ENCODE measurements at regions not wholly inside any gene's neighbourhood (a gene's known extent, or its start where the extent isn't known, plus 50 kb on each side); places are given as distances from the start of the nearest gene placed in this dataset.

DNA sequence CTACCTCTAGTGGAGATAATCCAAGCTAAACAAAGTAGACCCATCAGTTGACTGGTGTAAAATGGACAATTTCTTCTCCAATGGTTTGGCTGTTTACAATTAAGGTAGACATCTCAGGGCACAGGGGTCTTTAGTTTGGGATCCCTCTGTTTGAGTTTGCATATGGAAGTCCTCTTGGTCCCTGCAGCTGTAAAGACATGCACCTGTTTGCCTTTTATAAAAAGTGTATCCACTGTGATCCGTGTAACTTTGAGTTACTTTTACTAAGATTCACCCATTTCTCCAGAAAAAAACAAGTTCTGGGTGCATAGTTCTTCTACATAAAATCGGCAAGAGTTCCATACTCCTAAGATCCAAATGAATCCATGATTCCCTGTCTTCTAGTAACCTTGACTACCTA is 374.7 kb upstream of the ADAMTS16 start:
- Histone ChIP-seq H3K27me3 (no peaks in the 10 kb centered on the region), H3K9me3 (peaks cover 0 to 3% (median 0%) of the 10 kb centered on the region in 4 donors), H3K27ac (no peak overlapping the region), H3K4me3 (no peak overlapping the region), H3K4me1 (no peaks in the 10 kb centered on the region), H3K36me3 (no peaks in the 10 kb centered on the region)
- DNase-seq (no peak), ATAC-seq (ENCODE audit: low FRiP score in 2 of 2) (no peak)
- 81 to 85% methylated on average over 2 of the region's 2 CpGs for WGBS, 2 donors
- TF ChIP-seq POLR2AphosphoS5 (IDR thresholded peaks at IDR 0.05): no peak
- TF ChIP-seq, protein P1, sequence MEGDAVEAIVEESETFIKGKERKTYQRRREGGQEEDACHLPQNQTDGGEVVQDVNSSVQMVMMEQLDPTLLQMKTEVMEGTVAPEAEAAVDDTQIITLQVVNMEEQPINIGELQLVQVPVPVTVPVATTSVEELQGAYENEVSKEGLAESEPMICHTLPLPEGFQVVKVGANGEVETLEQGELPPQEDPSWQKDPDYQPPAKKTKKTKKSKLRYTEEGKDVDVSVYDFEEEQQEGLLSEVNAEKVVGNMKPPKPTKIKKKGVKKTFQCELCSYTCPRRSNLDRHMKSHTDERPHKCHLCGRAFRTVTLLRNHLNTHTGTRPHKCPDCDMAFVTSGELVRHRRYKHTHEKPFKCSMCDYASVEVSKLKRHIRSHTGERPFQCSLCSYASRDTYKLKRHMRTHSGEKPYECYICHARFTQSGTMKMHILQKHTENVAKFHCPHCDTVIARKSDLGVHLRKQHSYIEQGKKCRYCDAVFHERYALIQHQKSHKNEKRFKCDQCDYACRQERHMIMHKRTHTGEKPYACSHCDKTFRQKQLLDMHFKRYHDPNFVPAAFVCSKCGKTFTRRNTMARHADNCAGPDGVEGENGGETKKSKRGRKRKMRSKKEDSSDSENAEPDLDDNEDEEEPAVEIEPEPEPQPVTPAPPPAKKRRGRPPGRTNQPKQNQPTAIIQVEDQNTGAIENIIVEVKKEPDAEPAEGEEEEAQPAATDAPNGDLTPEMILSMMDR (IDR thresholded peaks at IDR 0.05): no peak
- TF ChIP-seq EP300 (IDR thresholded peaks at IDR 0.05): no peak
- TF ChIP-seq POLR2A (IDR thresholded peaks at IDR 0.05): no peak

DNA sequence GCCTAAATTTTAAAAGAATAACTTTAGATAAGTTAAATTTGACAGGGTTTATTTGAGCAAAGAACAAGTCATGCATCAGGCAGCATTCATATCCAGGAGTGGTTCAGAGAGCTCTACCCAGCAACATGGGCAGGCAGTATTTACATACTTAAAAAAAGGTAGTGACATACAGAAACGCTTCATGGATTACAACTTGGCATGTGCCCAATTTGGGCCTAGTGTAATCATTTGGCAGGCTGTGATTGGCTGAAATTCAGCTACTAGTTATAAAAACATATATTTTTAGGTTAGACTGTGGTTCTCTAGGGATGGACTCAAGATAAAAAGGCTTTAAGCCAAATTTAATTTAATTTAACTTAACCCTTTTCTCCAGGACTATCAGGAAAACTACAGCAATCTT is 374.0 kb upstream of the ADAMTS16 start:
- no peak for DNase-seq
- no peak for ATAC-seq (ENCODE audit: low FRiP score in 2 of 2)
- H3K9me3 ChIP-seq: peaks cover 0 to 4% (median 0%) of the 10 kb centered on the region in 4 donors
- WGBS, 2 donors: 67 to 68% methylated on average over 1 of the region's 1 CpG
- no peak overlapping the region for H3K27ac ChIP-seq
- no peaks in the 10 kb centered on the region for H3K4me1 ChIP-seq
- H3K27me3 ChIP-seq: no peaks in the 10 kb centered on the region
- no peak overlapping the region for H3K4me3 ChIP-seq
- no peak for TF ChIP-seq POLR2AphosphoS5 (IDR thresholded peaks at IDR 0.05)
- TF ChIP-seq EP300 (IDR thresholded peaks at IDR 0.05): no peak
- no peak for TF ChIP-seq POLR2A (IDR thresholded peaks at IDR 0.05)
- TF ChIP-seq, protein P1 (IDR thresholded peaks at IDR 0.05): no peak
- H3K36me3 ChIP-seq: no peaks in the 10 kb centered on the region

DNA sequence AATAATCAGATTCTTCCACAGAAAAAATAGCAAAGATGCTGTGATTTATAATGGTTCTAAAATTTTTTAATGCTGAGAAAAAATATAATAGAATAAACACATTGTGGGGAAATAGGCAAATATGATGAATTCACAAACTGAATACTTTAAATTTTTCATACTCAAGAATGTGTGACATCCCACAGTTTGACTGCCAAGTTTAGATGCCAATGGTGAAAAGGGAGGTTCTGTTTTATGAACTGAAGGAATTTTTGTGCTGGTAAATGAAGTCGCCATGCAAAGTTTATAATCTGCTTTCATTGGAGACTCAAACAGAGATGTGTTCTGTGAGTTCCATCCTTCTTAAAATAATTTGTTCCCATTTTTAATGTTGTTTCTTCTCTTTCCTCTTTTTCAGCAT is 367.5 kb upstream of the ADAMTS16 start:
- Histone ChIP-seq H3K36me3 (no peaks in the 10 kb centered on the region), H3K27me3 (no peaks in the 10 kb centered on the region), H3K9me3 (peaks cover 0 to 4% (median 0%) of the 10 kb centered on the region in 4 donors), H3K4me1 (no peaks in the 10 kb centered on the region), H3K27ac (no peak overlapping the region), H3K4me3 (no peak overlapping the region)
- 78 to 87% methylated on average over 1 of the region's 1 CpG for WGBS, 2 donors
- ATAC-seq (ENCODE audit: low FRiP score in 2 of 2) (no peak), DNase-seq (no peak)
- no peak for TF ChIP-seq EP300 (IDR thresholded peaks at IDR 0.05)
- TF ChIP-seq POLR2A (IDR thresholded peaks at IDR 0.05): no peak
- no peak for TF ChIP-seq POLR2AphosphoS5 (IDR thresholded peaks at IDR 0.05)
- TF ChIP-seq, protein P1 (IDR thresholded peaks at IDR 0.05): no peak

DNA sequence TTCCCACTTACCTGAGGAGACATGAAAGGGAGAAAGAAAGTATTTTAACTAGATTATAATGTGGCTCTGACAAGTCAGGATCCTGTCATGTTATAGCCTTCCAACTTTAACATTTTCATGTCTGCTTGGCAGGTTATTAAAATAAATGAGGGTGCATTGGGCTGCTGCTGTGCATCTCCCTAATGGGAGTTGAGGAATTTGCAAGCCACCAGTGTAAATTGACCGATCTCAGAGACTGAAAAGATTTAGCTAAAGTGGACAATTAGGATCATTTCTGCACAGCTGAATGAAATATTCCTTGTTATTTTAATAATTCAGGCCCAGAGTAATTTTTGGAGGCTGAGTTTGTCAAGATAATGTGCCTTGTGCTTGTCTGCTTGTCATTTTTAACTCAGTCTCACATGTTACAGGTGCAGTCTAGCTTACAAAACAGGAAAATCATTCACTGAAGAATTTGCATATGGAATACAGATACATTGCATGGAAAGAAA is 366.3 kb upstream of the ADAMTS16 start:
- DNase-seq (no peak), ATAC-seq (ENCODE audit: low FRiP score in 2 of 2) (no peak)
- H3K27me3 ChIP-seq: no peaks in the 10 kb centered on the region
- 64 to 72% methylated on average over 1 of the region's 1 CpG for WGBS, 2 donors
- no peaks in the 10 kb centered on the region for H3K36me3 ChIP-seq
- TF ChIP-seq, protein P1 (IDR thresholded peaks at IDR 0.05): no peak
- TF ChIP-seq POLR2AphosphoS5 (IDR thresholded peaks at IDR 0.05): no peak
- no peak for TF ChIP-seq POLR2A (IDR thresholded peaks at IDR 0.05)
- TF ChIP-seq EP300 (IDR thresholded peaks at IDR 0.05): no peak
- H3K9me3 ChIP-seq: peaks cover 0 to 4% (median 0%) of the 10 kb centered on the region in 4 donors
- no peak overlapping the region for H3K27ac ChIP-seq
- no peaks in the 10 kb centered on the region for H3K4me1 ChIP-seq
- no peak overlapping the region for H3K4me3 ChIP-seq

DNA sequence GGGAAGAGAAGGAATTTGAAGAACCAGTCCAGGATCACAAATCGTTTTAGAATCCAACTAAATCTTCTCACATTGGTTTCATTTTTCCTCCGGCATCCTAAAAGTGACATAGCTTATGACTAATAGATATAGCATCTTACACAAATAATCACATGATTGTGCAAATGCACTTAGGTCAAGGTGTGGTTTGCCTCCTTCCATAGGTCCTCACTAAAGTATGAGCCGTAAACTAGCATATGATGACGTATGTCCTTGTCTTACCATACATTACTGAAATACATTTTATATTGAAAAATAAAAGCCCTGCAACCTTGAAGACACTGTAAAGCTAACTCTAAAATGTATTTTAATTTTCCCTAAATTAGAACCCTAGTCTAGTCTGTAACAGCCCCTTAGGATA is 362.7 kb upstream of the ADAMTS16 start:
- no peak overlapping the region for H3K27ac ChIP-seq
- DNase-seq: no peak
- H3K36me3 ChIP-seq: no peaks in the 10 kb centered on the region
- no peaks in the 10 kb centered on the region for H3K4me1 ChIP-seq
- 71 to 84% methylated on average over 4 of the region's 4 CpGs for WGBS, 2 donors
- H3K27me3 ChIP-seq: no peaks in the 10 kb centered on the region
- H3K9me3 ChIP-seq: no peaks in the 10 kb centered on the region
- TF ChIP-seq, protein P1 (IDR thresholded peaks at IDR 0.05): no peak
- TF ChIP-seq POLR2A (IDR thresholded peaks at IDR 0.05) (no peak), POLR2AphosphoS5 (IDR thresholded peaks at IDR 0.05) (no peak), EP300 (IDR thresholded peaks at IDR 0.05) (no peak)
- no peak overlapping the region for H3K4me3 ChIP-seq
- no peak for ATAC-seq (ENCODE audit: low FRiP score in 2 of 2)
